HepG2 (cell line): ENCODE measurements at regions not wholly inside any gene's neighbourhood (a gene's known extent, or its start where the extent isn't known, plus 50 kb on each side); places are given as distances from the start of the nearest gene placed in this dataset.

Experiments used
- CCAR2 ChIP-seq: fragments of 200-400 bp; formaldehyde crosslinking; optimal IDR thresholded peaks from 2 replicates; pipeline ENCODE3; 2018; ENCODE audit warnings: low read depth, mild to moderate bottlenecking, low read length, moderate library complexity
- DBP ChIP-seq: sonication (generic); formaldehyde crosslinking; IDR thresholded peaks from 2 replicates; pipeline ENCODE4 v1.4.0; 2020; ENCODE audit warnings: missing genetic modification reagents; ENCODE audit errors: not compliant biosample characterization
- GATA4 ChIP-seq: sonication (generic); IDR thresholded peaks from 2 replicates; pipeline ENCODE4 v1.6.1; 2016; ENCODE audit warnings: antibody characterized with exemption, low read depth, borderline replicate concordance
- HOXA3 ChIP-seq: sonication (generic); formaldehyde crosslinking; IDR thresholded peaks from 2 replicates; pipeline ENCODE4 v1.5.0; 2020; ENCODE audit warnings: missing genetic modification reagents
- JUN ChIP-seq: sonication (generic); formaldehyde crosslinking; IDR thresholded peaks from 2 replicates; pipeline ENCODE4 v1.4.0; 2020; ENCODE audit warnings: mild to moderate bottlenecking, missing genetic modification reagents
- KDM1A ChIP-seq: IDR thresholded peaks from 2 replicates; pipeline ENCODE4 v1.6.1; 2016; ENCODE audit warnings: missing compliant biosample characterization
- NFYB ChIP-seq: sonication (generic); formaldehyde crosslinking; IDR thresholded peaks from 2 replicates; pipeline ENCODE4 v1.4.0; 2020; ENCODE audit warnings: missing genetic modification reagents
- RBM39 ChIP-seq: fragments of 200-400 bp; formaldehyde crosslinking; IDR thresholded peaks from one replicate; pipeline ENCODE4 v1.6.1; 2018; ENCODE audit warnings: antibody characterized with exemption, mild to moderate bottlenecking, low read depth, low read length; ENCODE audit not compliant: poor library complexity, severe bottlenecking
- SALL2 ChIP-seq: sonication (generic); formaldehyde crosslinking; IDR thresholded peaks from 2 replicates; pipeline ENCODE4 v1.8.1; 2023; ENCODE audit warnings: mild to moderate bottlenecking, missing genetic modification reagents, inconsistent platforms
- SIX4 ChIP-seq: sonication (generic); formaldehyde crosslinking; IDR thresholded peaks from 2 replicates; pipeline ENCODE4 v1.4.0; 2020; ENCODE audit warnings: missing genetic modification reagents
- TEAD2 ChIP-seq: sonication (generic); formaldehyde crosslinking; IDR thresholded peaks from 2 replicates; pipeline ENCODE4 v1.9.0; 2021; ENCODE audit warnings: missing genetic modification reagents
- TEF ChIP-seq: sonication (generic); formaldehyde crosslinking; IDR thresholded peaks from 2 replicates; pipeline ENCODE4 v1.5.0; 2020; ENCODE audit warnings: missing genetic modification reagents
- TRIM22 ChIP-seq: fragments of 450-650 bp; IDR thresholded peaks from 2 replicates; pipeline ENCODE4 v1.6.1; 2017
- ZBTB26 ChIP-seq: IDR thresholded peaks from 2 replicates; pipeline ENCODE4 v1.6.1; 2016; ENCODE audit warnings: missing compliant biosample characterization, missing genetic modification reagents, borderline replicate concordance
- ZNF20 ChIP-seq: sonication (generic); formaldehyde crosslinking; IDR thresholded peaks from 2 replicates; pipeline ENCODE4 v1.4.0; 2020; ENCODE audit warnings: mild to moderate bottlenecking, moderate library complexity, missing genetic modification reagents
- ZNF609 ChIP-seq: sonication (generic); formaldehyde crosslinking; IDR thresholded peaks from 2 replicates; pipeline ENCODE4 v1.4.0; 2020; ENCODE audit warnings: mild to moderate bottlenecking, missing genetic modification reagents, borderline replicate concordance
- ZNF883 ChIP-seq: sonication (generic); formaldehyde crosslinking; IDR thresholded peaks from 2 replicates; pipeline ENCODE4 v1.5.1; 2020; ENCODE audit warnings: mild to moderate bottlenecking, missing genetic modification reagents; ENCODE audit errors: not compliant biosample characterization
- ZUFSP ChIP-seq: sonication (generic); formaldehyde crosslinking; IDR thresholded peaks from 2 replicates; pipeline ENCODE4 v1.9.0; 2021; ENCODE audit warnings: missing genetic modification reagents, mild to moderate bottlenecking, borderline replicate concordance

- no peak for TF ChIP-seq JUN (CRISPR knock-in tag)
- no peak for TF ChIP-seq TEF (CRISPR knock-in tag)
- TF ChIP-seq TEAD2 (CRISPR knock-in tag) = no peak
- no peak for TF ChIP-seq ZNF609 (CRISPR knock-in tag)
- no peak for TF ChIP-seq CCAR2
- TF ChIP-seq SALL2 (CRISPR knock-in tag) = no peak
- no peak for TF ChIP-seq ZNF20 (CRISPR knock-in tag)
- no peak for TF ChIP-seq DBP (CRISPR knock-in tag)
- no peak for TF ChIP-seq HOXA3 (CRISPR knock-in tag)
- TF ChIP-seq TRIM22 = no peak
- no peak for TF ChIP-seq SIX4 (CRISPR knock-in tag)
- TF ChIP-seq NFYB = peak; percentile 92
- TF ChIP-seq RBM39 = peak; percentile 27
- TF ChIP-seq GATA4 = 0 out of 2 replicates have a peak, but pooled peaks have one; percentile 5
- TF ChIP-seq KDM1A (CRISPR knock-in tag) = peak; percentile 19; the same call in 1 of the 2 replicates
- no peak for TF ChIP-seq ZBTB26 (CRISPR knock-in tag)
- no peak for TF ChIP-seq ZUFSP (CRISPR knock-in tag)
- no peak for TF ChIP-seq ZNF883 (CRISPR knock-in tag)
These were observed 146.9 kb downstream of the GPR85 start (continued) for GRCh38 chr7:112939574-112940313.
